Fibroblast of villous mesenchyme (primary cell): ENCODE measurements at regions not wholly inside any gene's neighbourhood (a gene's known extent, or its start where the extent isn't known, plus 50 kb on each side); places are given as distances from the start of the nearest gene placed in this dataset.
"Not testable (repeated sequence)": the region's sequence is repeated elsewhere in the genome, so short reads cannot be mapped to it uniquely, and the experiment has no call there.

Source experiments
- DNase-seq: peaks from one replicate; pipeline ENCODE4 v3.0.0-alpha.2; 2010; ENCODE audit warnings: low read depth
- H3K4me3 ChIP-seq: 2 replicates; pipeline ENCODE4 v1.5.1; 2011; ENCODE audit warnings: low read depth, mild to moderate bottlenecking, low read length
- TF ChIP-seq, protein P1 (sequence below): IDR thresholded peaks from 2 replicates; pipeline ENCODE4 v1.5.1; 2012; ENCODE audit warnings: low read depth, mild to moderate bottlenecking, low read length; ENCODE audit not compliant: insufficient read depth

DNA sequence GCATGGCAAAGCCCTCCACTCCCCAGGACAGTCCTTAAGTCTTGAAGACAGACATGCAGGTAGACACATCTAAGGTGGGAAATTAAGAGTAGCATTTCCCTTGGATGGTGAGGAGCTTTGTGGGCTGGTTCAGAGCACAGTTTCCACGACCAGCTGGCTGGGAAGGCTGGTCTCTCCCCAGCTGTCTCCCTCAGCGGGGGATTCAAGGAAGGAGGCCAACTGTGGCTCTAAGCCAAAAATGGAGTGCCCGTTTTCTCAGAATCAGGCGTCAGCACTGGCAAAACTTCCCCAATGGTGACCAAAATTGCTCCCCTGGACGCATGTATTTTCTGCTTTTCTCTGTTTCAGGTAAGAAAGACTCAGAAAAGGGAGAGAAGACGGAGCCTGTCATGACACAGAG is 230.6 kb upstream of the FZD8 start:
- no peak for DNase-seq
- TF ChIP-seq, protein P1, sequence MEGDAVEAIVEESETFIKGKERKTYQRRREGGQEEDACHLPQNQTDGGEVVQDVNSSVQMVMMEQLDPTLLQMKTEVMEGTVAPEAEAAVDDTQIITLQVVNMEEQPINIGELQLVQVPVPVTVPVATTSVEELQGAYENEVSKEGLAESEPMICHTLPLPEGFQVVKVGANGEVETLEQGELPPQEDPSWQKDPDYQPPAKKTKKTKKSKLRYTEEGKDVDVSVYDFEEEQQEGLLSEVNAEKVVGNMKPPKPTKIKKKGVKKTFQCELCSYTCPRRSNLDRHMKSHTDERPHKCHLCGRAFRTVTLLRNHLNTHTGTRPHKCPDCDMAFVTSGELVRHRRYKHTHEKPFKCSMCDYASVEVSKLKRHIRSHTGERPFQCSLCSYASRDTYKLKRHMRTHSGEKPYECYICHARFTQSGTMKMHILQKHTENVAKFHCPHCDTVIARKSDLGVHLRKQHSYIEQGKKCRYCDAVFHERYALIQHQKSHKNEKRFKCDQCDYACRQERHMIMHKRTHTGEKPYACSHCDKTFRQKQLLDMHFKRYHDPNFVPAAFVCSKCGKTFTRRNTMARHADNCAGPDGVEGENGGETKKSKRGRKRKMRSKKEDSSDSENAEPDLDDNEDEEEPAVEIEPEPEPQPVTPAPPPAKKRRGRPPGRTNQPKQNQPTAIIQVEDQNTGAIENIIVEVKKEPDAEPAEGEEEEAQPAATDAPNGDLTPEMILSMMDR: no peak
- no peak overlapping the region for H3K4me3 ChIP-seq

- TF ChIP-seq, protein P1: no peak
- H3K4me3 ChIP-seq: no peak overlapping the region
- DNase-seq: no peak
These were observed 228.7 kb upstream of the FZD8 start for GRCh38 chr10:35870665-35871310.

GRCh38 chr10:35858676-35859283 is 216.7 kb upstream of the FZD8 start:
- DNase-seq: not testable (repeated sequence)

GRCh38 chr10:35857860-35858259 is 215.8 kb upstream of the FZD8 start:
- peak; percentile 51 for DNase-seq
- TF ChIP-seq, protein P1: no peak
- H3K4me3 ChIP-seq: no peak overlapping the region

More at GRCh38 chr10:35858676-35859283, 216.7 kb upstream of the FZD8 start:
- H3K4me3 ChIP-seq: not testable (repeated sequence)

DNA sequence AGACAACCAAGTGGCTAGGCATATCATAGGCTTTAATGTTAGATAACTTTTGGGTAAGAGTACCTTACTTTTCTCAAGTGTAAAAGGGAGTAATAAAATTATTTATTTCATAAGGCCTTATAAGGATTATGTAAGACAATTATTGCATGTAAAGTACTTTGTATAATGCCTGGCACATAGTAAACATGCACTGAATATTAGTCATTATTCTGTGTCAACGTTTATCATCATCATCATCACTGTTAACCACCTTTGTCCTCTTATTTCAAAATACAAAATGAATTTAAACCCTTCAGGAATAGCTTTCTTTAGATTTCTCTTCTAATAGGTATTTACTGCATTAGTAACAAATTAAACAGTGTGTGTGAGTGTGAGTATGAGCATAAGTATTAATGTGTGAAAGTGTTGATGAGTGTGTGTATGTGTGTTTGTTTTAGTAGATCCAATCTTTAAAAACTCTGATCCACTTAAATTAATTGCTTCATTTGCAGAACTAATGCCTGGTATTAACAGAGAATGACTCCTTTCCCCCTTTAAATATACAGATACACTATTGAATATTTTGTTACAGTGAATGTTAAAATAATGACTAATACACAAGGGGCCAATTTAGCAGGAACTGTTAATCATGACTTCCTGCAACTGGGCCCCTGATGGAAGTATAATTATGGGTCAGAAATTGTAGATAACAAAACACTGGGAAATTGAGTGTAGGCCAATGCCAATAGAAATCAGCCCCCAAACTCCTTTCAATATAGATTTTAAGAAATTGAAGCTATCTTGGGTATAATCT is 213.3 kb upstream of the FZD8 start:
- no peak overlapping the region for H3K4me3 ChIP-seq
- TF ChIP-seq, protein P1: no peak
- no peak for DNase-seq

DNA sequence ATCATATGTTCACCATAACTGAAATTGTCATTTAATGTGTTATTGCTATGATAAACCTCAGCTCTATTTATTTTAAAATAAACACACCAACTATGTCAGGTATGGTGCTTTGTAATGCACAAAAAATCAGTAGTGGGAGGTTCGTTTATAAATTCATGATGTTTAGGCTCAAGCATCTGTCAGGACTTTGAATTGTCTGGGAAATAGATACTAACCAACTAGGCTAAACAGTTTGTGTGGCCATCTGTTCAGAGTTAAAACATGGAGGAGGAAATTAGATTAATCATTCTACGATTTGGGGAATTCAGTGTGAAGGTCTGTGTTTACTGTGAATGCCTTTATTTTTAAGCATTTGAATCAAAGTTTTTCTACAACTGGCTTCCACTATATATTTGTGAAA is 212.6 kb upstream of the FZD8 start:
- TF ChIP-seq, protein P1: no peak
- H3K4me3 ChIP-seq: no peak overlapping the region
- peak; percentile 55 for DNase-seq

DNA sequence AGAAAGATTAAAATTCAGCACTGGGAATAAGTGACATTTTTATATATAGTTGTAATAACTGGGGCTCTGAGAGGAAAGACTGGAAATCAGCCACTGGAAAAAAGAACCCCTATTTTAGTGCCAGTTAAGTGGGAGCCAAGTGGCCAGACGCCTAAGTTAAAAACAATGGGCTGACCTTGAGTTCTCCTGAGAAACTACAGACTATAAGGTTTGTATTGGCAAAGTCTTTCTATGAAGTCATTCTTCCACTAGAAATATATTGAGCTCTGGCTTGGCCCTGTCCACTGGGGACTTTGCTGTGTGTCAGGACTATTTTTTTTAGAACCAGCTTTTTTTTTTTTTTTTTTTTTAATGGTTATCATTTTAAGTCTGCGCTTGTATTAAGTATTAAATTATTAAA is 210.6 kb upstream of the FZD8 start:
- no peak overlapping the region for H3K4me3 ChIP-seq
- TF ChIP-seq, protein P1: no peak
- DNase-seq: no peak
